ENCODE measurements at regions not wholly inside any gene's neighbourhood (a gene's known extent, or its start where the extent isn't known, plus 50 kb on each side); places are given as distances from the start of the nearest gene placed in this dataset.

GRCh38 chr2:147076634-147077033 lies 768.2 kb upstream of the ACVR2A start:
- no peak for TF ChIP-seq EZH2 (IDR thresholded peaks at IDR 0.05; ENCODE audit: insufficient read depth, low read length)
- TF ChIP-seq CTCF (IDR thresholded peaks at IDR 0.05; ENCODE audit: insufficient read depth, low read depth, low read length), result no peak

Measured in astrocyte (in vitro differentiated cells and primary cell).